ENCODE measurements at regions not wholly inside any gene's neighbourhood (a gene's known extent, or its start where the extent isn't known, plus 50 kb on each side); places are given as distances from the start of the nearest gene placed in this dataset.

DNA sequence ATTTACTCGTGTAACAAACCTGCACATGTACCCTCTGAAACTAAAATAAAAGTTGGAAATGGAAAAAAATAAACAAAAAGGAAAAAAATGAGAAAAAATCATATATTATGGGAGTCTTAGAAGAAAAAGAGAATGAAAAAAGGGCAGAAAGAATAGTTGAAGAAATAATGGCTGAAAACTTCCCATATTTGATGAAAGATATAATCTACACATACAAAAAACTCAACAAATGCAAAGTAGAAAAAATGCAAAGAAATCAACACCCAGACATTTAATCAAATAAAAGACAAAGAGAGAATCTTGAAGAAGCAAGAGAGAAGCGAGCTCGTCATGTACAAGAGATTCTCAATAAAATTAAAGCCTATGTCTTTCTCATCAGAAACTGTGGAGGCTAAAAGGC is 73.8 kb downstream of the SLC25A46 start:
- TF ChIP-seq TOX (CRISPR knock-in tag; IDR thresholded peaks at IDR 0.05; ENCODE audit: borderline replicate concordance) = no peak
- no peak for TF ChIP-seq CREB5 (CRISPR knock-in tag; IDR thresholded peaks at IDR 0.05; ENCODE audit: low read depth)
- no peak for TF ChIP-seq TCF4 (CRISPR knock-in tag; IDR thresholded peaks at IDR 0.05; ENCODE audit: borderline replicate concordance)

All from SK-N-SH treated with all-trans-retinoic acid at 6 μM for 48 hours (cell line).